IMR-90 (cell line): ENCODE measurements at regions not wholly inside any gene's neighbourhood (a gene's known extent, or its start where the extent isn't known, plus 50 kb on each side); places are given as distances from the start of the nearest gene placed in this dataset.

Experiments used
- ATAC-seq: fragments of 200-7000 bp; cut with Tn5 transposase; 2 replicates; pipeline ENCODE4 v1.9.1; 2020; ENCODE audit warnings: low read depth, mild to moderate bottlenecking, moderate library complexity
- BruUV-seq: library from RNA; stranded (reverse); fragments of 400-500 nt; replicated peaks from 2 replicates; lab custom pipeline; 2021; lab: Mats Ljungman, UMichigan
- CTCF ChIA-PET: fragments of 300-600 bp; formaldehyde crosslinking; extraction: SDS; loops from one replicate; lab custom pipeline; 2021; ENCODE audit warnings: antibody characterized with exemption; lab: Yijun Ruan, JAX
- POLR2A ChIA-PET: fragments of 300-600 bp; sonication (Branson Sonifier 250); formaldehyde crosslinking; loops from one replicate; lab custom pipeline; 2022; ENCODE audit warnings: antibody characterized with exemption; ENCODE audit not compliant: unreplicated experiment; lab: Charles Lee
- DNase-seq: peaks from one replicate; pipeline ENCODE4 v3.0.0; 2013
- H2AFZ ChIP-seq: replicated peaks from 2 replicates; pipeline ENCODE3; 2013; ENCODE audit warnings: low read length, mild to moderate bottlenecking; ENCODE audit not compliant: poor library complexity
- H2AK5ac ChIP-seq: 2 replicates; pipeline ENCODE4 v1.6.1; 2013; ENCODE audit warnings: low read depth, low read length, inconsistent platforms
- H2AK9ac ChIP-seq: replicated peaks from 2 replicates; pipeline ENCODE3; 2013; ENCODE audit warnings: mild to moderate bottlenecking, low read depth, low read length, moderate library complexity; ENCODE audit not compliant: poor library complexity
- H2BK120ac ChIP-seq: 2 replicates; pipeline ENCODE4 v1.6.1; 2013; ENCODE audit warnings: low read depth, low read length, inconsistent platforms
- H2BK15ac ChIP-seq: 3 replicates; pipeline ENCODE4 v1.6.1; 2013; ENCODE audit warnings: low read depth, low read length, inconsistent platforms
- H2BK20ac ChIP-seq: 2 replicates; pipeline ENCODE4 v1.6.1; 2013; ENCODE audit warnings: low read depth, mild to moderate bottlenecking, inconsistent platforms, low read length, moderate library complexity
- H2BK5ac ChIP-seq: 2 replicates; pipeline ENCODE4 v1.6.1; 2013; ENCODE audit warnings: mild to moderate bottlenecking, low read depth, low read length, inconsistent platforms; ENCODE audit not compliant: poor library complexity, severe bottlenecking
- H3K14ac ChIP-seq: replicated peaks from 2 replicates; pipeline ENCODE4 v1.6.1; 2013; ENCODE audit warnings: low read depth, low read length, inconsistent platforms
- H3K18ac ChIP-seq: 2 replicates; pipeline ENCODE4 v1.6.1; 2013; ENCODE audit warnings: low read depth, low read length, control low read depth
- H3K23ac ChIP-seq: 2 replicates; pipeline ENCODE4 v1.6.1; 2013; ENCODE audit warnings: low read depth, low read length, inconsistent platforms
- H3K27ac ChIP-seq: 2 replicates; pipeline ENCODE4 v1.5.1; 2013; ENCODE audit warnings: mild to moderate bottlenecking, control low read depth, low read length; ENCODE audit not compliant: insufficient read depth
- H3K27me3 ChIP-seq: 2 replicates; pipeline ENCODE4 v1.6.1; 2013; ENCODE audit warnings: low read length; ENCODE audit not compliant: control insufficient read depth, insufficient read depth
- H3K36me3 ChIP-seq: 2 replicates; pipeline ENCODE4 v1.6.1; 2013; ENCODE audit warnings: low read length, mixed read lengths; ENCODE audit not compliant: control insufficient read depth, insufficient read depth
- H3K4ac ChIP-seq: 2 replicates; pipeline ENCODE4 v1.6.1; 2013; ENCODE audit warnings: low read depth, low read length, inconsistent platforms
- H3K4me1 ChIP-seq: 2 replicates; pipeline ENCODE4 v1.6.1; 2013; ENCODE audit warnings: low read length, mixed read lengths; ENCODE audit not compliant: control insufficient read depth, insufficient read depth
- H3K4me2 ChIP-seq: 2 replicates; pipeline ENCODE4 v1.6.1; 2013; ENCODE audit warnings: low read depth, mild to moderate bottlenecking, control low read depth, low read length, moderate library complexity
- H3K4me3 ChIP-seq: 2 replicates; pipeline ENCODE4 v1.5.1; 2013; ENCODE audit warnings: low read depth, mild to moderate bottlenecking, control low read depth, low read length, moderate library complexity; ENCODE audit not compliant: insufficient read depth
- H3K56ac ChIP-seq: 2 replicates; pipeline ENCODE4 v1.6.1; 2013; ENCODE audit warnings: low read length, inconsistent platforms; ENCODE audit not compliant: insufficient read depth; ENCODE audit errors: extremely low read depth
- H3K79me1 ChIP-seq, 2 experiments: 2 replicates each; pipeline ENCODE4 v1.6.1; 2013; ENCODE audit warnings: low read length in 2 of 2, inconsistent platforms in 1 of 2, low read depth in 1 of 2
- H3K9ac ChIP-seq: 2 replicates; pipeline ENCODE4 v1.6.1; 2013; ENCODE audit warnings: low read depth, low read length, control low read depth
- H3K9me1 ChIP-seq: 2 replicates; pipeline ENCODE4 v1.6.1; 2013; ENCODE audit warnings: low read length, inconsistent platforms; ENCODE audit not compliant: insufficient read depth
- H3K9me3 ChIP-seq: 2 replicates; pipeline ENCODE4 v1.6.1; 2013; ENCODE audit warnings: low read length; ENCODE audit not compliant: control insufficient read depth, insufficient read depth
- H4K20me1 ChIP-seq: 2 replicates; pipeline ENCODE4 v1.6.1; 2013; ENCODE audit warnings: low read length, inconsistent platforms; ENCODE audit not compliant: insufficient read depth
- H4K5ac ChIP-seq: 2 replicates; pipeline ENCODE4 v1.6.1; 2013; ENCODE audit warnings: mild to moderate bottlenecking, low read depth, low read length, control low read depth
- H4K8ac ChIP-seq, 2 experiments: 2 replicates each; pipeline ENCODE4 v1.6.1; 2013; ENCODE audit warnings: low read depth in 2 of 2, low read length in 2 of 2, control low read depth in 1 of 2, inconsistent platforms in 1 of 2
- H4K91ac ChIP-seq: 2 replicates; pipeline ENCODE4 v1.6.1; 2013; ENCODE audit warnings: low read depth, low read length, inconsistent platforms; ENCODE audit not compliant: insufficient read depth
- BHLHE40 ChIP-seq: fragments of 150-350 bp; IDR thresholded peaks from 2 replicates; pipeline ENCODE4 v1.6.1; 2016; ENCODE audit warnings: mild to moderate bottlenecking, low read depth, low read length
- CEBPB ChIP-seq: IDR thresholded peaks from 2 replicates; pipeline ENCODE4 v1.6.1; 2012; ENCODE audit warnings: low read depth, low read length, improper control_type of control experiment
- CHD1 ChIP-seq: IDR thresholded peaks from 2 replicates; pipeline ENCODE4 v1.6.1; 2012; ENCODE audit warnings: low read depth, low read length, improper control_type of control experiment
- CTCF ChIP-seq: conservative IDR thresholded peaks from 2 replicates; pipeline ENCODE4 v1.5.1; 2012; ENCODE audit warnings: mild to moderate bottlenecking, low read depth, low read length, improper control_type of control experiment
- ELK1 ChIP-seq: fragments of 150-350 bp; IDR thresholded peaks from 2 replicates; pipeline ENCODE4 v1.6.1; 2016; ENCODE audit warnings: low read depth, mild to moderate bottlenecking, low read length, moderate library complexity, borderline replicate concordance
- FOS ChIP-seq: fragments of 150-350 bp; IDR thresholded peaks from 2 replicates; pipeline ENCODE4 v1.6.1; 2016; ENCODE audit warnings: low read depth, low read length
- MAFK ChIP-seq: IDR thresholded peaks from 2 replicates; pipeline ENCODE4 v1.6.1; 2012; ENCODE audit warnings: low read depth, low read length, improper control_type of control experiment
- MAZ ChIP-seq: IDR thresholded peaks from 2 replicates; pipeline ENCODE4 v1.6.1; 2012; ENCODE audit warnings: low read depth, mild to moderate bottlenecking, low read length, improper control_type of control experiment, moderate library complexity, borderline replicate concordance
- MXI1 ChIP-seq: IDR thresholded peaks from 2 replicates; pipeline ENCODE4 v1.6.1; 2012; ENCODE audit warnings: low read depth, mild to moderate bottlenecking, low read length, moderate library complexity, borderline replicate concordance
- NFE2L2 ChIP-seq: fragments of 150-350 bp; IDR thresholded peaks from 2 replicates; pipeline ENCODE4 v1.6.1; 2016; ENCODE audit warnings: low read depth, mild to moderate bottlenecking, low read length
- POLR2A ChIP-seq: IDR thresholded peaks from 2 replicates; pipeline ENCODE4 v1.6.1; 2012; ENCODE audit warnings: mild to moderate bottlenecking, low read depth, low read length
- RAD21 ChIP-seq: IDR thresholded peaks from 2 replicates; pipeline ENCODE4 v1.6.1; 2012; ENCODE audit warnings: low read length, improper control_type of control experiment
- RCOR1 ChIP-seq: IDR thresholded peaks from 2 replicates; pipeline ENCODE4 v1.6.1; 2012; ENCODE audit warnings: mild to moderate bottlenecking, low read length, improper control_type of control experiment; ENCODE audit not compliant: insufficient replicate concordance
- RFX5 ChIP-seq: IDR thresholded peaks from 2 replicates; pipeline ENCODE4 v1.8.0; 2012; ENCODE audit warnings: low read depth, mild to moderate bottlenecking, low read length, moderate library complexity
- SMC3 ChIP-seq: fragments of 150-350 bp; IDR thresholded peaks from 2 replicates; pipeline ENCODE4 v1.6.1; 2016; ENCODE audit warnings: low read depth, mild to moderate bottlenecking, antibody characterized with exemption, low read length, moderate library complexity
- USF2 ChIP-seq: fragments of 150-350 bp; IDR thresholded peaks from 2 replicates; pipeline ENCODE4 v1.6.1; 2017; ENCODE audit warnings: mild to moderate bottlenecking, antibody characterized with exemption, low read length, low read depth
- whole genome bisulfite sequencing, 2 experiments: methylation state at CpG; one replicate each; pipeline versions ENCODE4 v1.1.5 to v1.1.7; 2013; ENCODE audit warnings: missing lambda C conversion rate in 2 of 2; ENCODE audit not compliant: insufficient read length in 1 of 2; ENCODE audit errors: extremely low coverage in 2 of 2; 5-methylcytosine and 5-hydroxymethylcytosine counted together
- dilution Hi-C: fragments of 300-500 bp; cut with HindIII; formaldehyde crosslinking; loops from one replicate; pipeline ENCODE4 v1.14.3; 2018; ENCODE audit warnings: low sequenced_read_pairs; ENCODE audit not compliant: unreplicated experiment
- in situ Hi-C: fragments of 300-500 bp; cut with MboI; formaldehyde crosslinking; loops from 3 replicates; pipeline ENCODE4 v1.14.3; 2019; ENCODE audit warnings: low sequenced_read_pairs, inconsistent platforms, mixed read lengths
- intact Hi-C: fragments of 100-400 bp; cut with micrococcal nuclease; formaldehyde crosslinking; loops from 2 replicates; pipeline ENCODE4 v1.10.0; 2022

GRCh38 chr10:117666166-117666565, 123.6 kb downstream of the EMX2 start:
- Histone ChIP-seq H3K79me1 (no peaks in the 10 kb centered on the region), H2AK9ac (no peak overlapping the region), H3K4me1 (no peaks in the 10 kb centered on the region), H2BK20ac (no peak overlapping the region), H2BK15ac (no peak overlapping the region), H3K27ac (no peak overlapping the region), H3K9me3 (peaks cover 44% of the 10 kb centered on the region), H4K91ac (no peak overlapping the region), H3K4me3 (no peak overlapping the region), H4K8ac (no peak overlapping the region), H2BK5ac (no peak overlapping the region), H4K5ac (no peak overlapping the region), H3K4ac (no peak overlapping the region), H4K20me1 (no peaks in the 10 kb centered on the region), H3K56ac (no peak overlapping the region), H3K4me2 (no peak overlapping the region), H3K36me3 (no peaks in the 10 kb centered on the region), H3K18ac (no peak overlapping the region), H2AK5ac (no peak overlapping the region), H2BK120ac (no peak overlapping the region), H3K14ac (no peak overlapping the region), H3K23ac (no peak overlapping the region), H3K9ac (no peak overlapping the region), H2AFZ (no peak overlapping the region), H3K9me1 (no peaks in the 10 kb centered on the region), H3K27me3 (no peaks in the 10 kb centered on the region)
- TF ChIP-seq SMC3 (no peak), MAZ (no peak), RCOR1 (no peak), CEBPB (no peak), CTCF (no peak), MXI1 (no peak), RAD21 (no peak), MAFK (no peak), FOS (no peak), USF2 (no peak), ELK1 (no peak), NFE2L2 (no peak), RFX5 (no peak), BHLHE40 (no peak), CHD1 (no peak), POLR2A (no peak)
- ATAC-seq (no peak), DNase-seq (no peak)
- POLR2A ChIA-PET, result no interaction called here
- BruUV-seq, result no TSS peak
- CTCF ChIA-PET, result no interaction called here
- intact Hi-C loops, result no loop called here
- dilution Hi-C loops, result no loop called here
- no CpG with 5 or more reads among the region's 5 CpGs for WGBS, 2 experiments
- in situ Hi-C loops, result no loop called here
